Right ventricle myocardium inferior (tissue), 1 donor: ENCODE measurements at regions not wholly inside any gene's neighbourhood (a gene's known extent, or its start where the extent isn't known, plus 50 kb on each side); places are given as distances from the start of the nearest gene placed in this dataset.
"Not testable (repeated sequence)": the region's sequence is repeated elsewhere in the genome, so short reads cannot be mapped to it uniquely, and the experiment has no call there.

Experiments used
- ATAC-seq: fragments of 200-7000 bp; cut with Tn5 transposase; one replicate; pipeline ENCODE4 v1.9.1; 2020; ENCODE audit warnings: mild to moderate bottlenecking, moderate library complexity
- DNase-seq: peaks from one replicate; pipeline ENCODE4 v3.0.0; 2021; ENCODE audit errors: missing footprints
- intact Hi-C: fragments of 100-400 bp; cut with DNase I; formaldehyde crosslinking; loops from one replicate; pipeline ENCODE4 v1.11.0; 2022
- donor health status: DM: no; HTN: yes; CAD: no; lungs with severe emphysema.

- ATAC-seq, DNase-seq, intact Hi-C loops: not testable (repeated sequence)
Observed at GRCh38 chr2:174671532-174671931, 73.9 kb upstream of the WIPF1 start.

- ATAC-seq (no peak), DNase-seq (no peak)
- intact Hi-C loops = no loop called here
Observed at GRCh38 chr2:174670446-174670845, 72.8 kb upstream of the WIPF1 start.

GRCh38 chr2:174669336-174669735 is 71.7 kb upstream of the WIPF1 start:
- no peak for DNase-seq
- no peak for ATAC-seq
- intact Hi-C loops = no loop called here

- no peak for ATAC-seq
- intact Hi-C loops = no loop called here
Observed at GRCh38 chr2:174668075-174668474, 70.5 kb upstream of the WIPF1 start.

GRCh38 chr2:174667250-174667860 is 69.8 kb upstream of the WIPF1 start:
- DNase-seq (no peak), ATAC-seq (peak; percentile 38)
- intact Hi-C loops = no loop called here

More at GRCh38 chr2:174668075-174668474, 70.5 kb upstream of the WIPF1 start:
- no peak for DNase-seq

GRCh38 chr2:174666845-174667244 is 69.2 kb upstream of the WIPF1 start:
- DNase-seq = no peak
- intact Hi-C loops = no loop called here
- ATAC-seq = no peak

- DNase-seq (no peak), ATAC-seq (peak; percentile 23)
- intact Hi-C loops = no loop called here
Observed at GRCh38 chr2:174666312-174666711, 68.7 kb upstream of the WIPF1 start.

- DNase-seq (no peak), ATAC-seq (no peak)
- intact Hi-C loops = no loop called here
Observed at GRCh38 chr2:174664084-174664759, 66.6 kb upstream of the WIPF1 start.

- intact Hi-C loops = no loop called here
- no peak for ATAC-seq
- DNase-seq = no peak
Observed at GRCh38 chr2:174663550-174663949, 65.9 kb upstream of the WIPF1 start.

GRCh38 chr2:174662859-174663258 is 65.3 kb upstream of the WIPF1 start:
- DNase-seq = no peak
- ATAC-seq = no peak
- intact Hi-C loops = no loop called here

- ATAC-seq (no peak), DNase-seq (no peak)
- intact Hi-C loops = no loop called here
Observed at GRCh38 chr2:174662459-174662858, 64.9 kb upstream of the WIPF1 start.

- ATAC-seq (no peak), DNase-seq (no peak)
- intact Hi-C loops = no loop called here
Observed at GRCh38 chr2:174660984-174661675, 63.5 kb upstream of the WIPF1 start.

- intact Hi-C loops = no loop called here
- ATAC-seq (no peak), DNase-seq (no peak)
Observed at GRCh38 chr2:174659069-174659900, 61.7 kb upstream of the WIPF1 start.

- intact Hi-C loops = no loop called here
- no peak for DNase-seq
- no peak for ATAC-seq
Observed at GRCh38 chr2:174656676-174657176, 59.1 kb upstream of the WIPF1 start.

- DNase-seq = no peak
- intact Hi-C loops = no loop called here
- ATAC-seq = no peak
Observed at GRCh38 chr2:174656035-174656434, 58.4 kb upstream of the WIPF1 start.

GRCh38 chr2:174654419-174654941 is 56.9 kb upstream of the WIPF1 start:
- ATAC-seq = peak; percentile 13
- intact Hi-C loops = no loop called here

GRCh38 chr2:174648896-174649295 is 51.3 kb upstream of the WIPF1 start:
- intact Hi-C loops = no loop called here
- no peak for DNase-seq
- ATAC-seq = no peak

More at GRCh38 chr2:174654419-174654941, 56.9 kb upstream of the WIPF1 start:
- no peak for DNase-seq
